GM21825 (cell line): ENCODE measurements at regions not wholly inside any gene's neighbourhood (a gene's known extent, or its start where the extent isn't known, plus 50 kb on each side); places are given as distances from the start of the nearest gene placed in this dataset.

ENCODE experiments used
- ATAC-seq: cut with Tn5 transposase; IDR thresholded peaks from one replicate; pipeline ENCODE4 v1.9.1; 2021; ENCODE audit warnings: mild to moderate bottlenecking, moderate library complexity; ENCODE audit not compliant: unreplicated experiment

DNA sequence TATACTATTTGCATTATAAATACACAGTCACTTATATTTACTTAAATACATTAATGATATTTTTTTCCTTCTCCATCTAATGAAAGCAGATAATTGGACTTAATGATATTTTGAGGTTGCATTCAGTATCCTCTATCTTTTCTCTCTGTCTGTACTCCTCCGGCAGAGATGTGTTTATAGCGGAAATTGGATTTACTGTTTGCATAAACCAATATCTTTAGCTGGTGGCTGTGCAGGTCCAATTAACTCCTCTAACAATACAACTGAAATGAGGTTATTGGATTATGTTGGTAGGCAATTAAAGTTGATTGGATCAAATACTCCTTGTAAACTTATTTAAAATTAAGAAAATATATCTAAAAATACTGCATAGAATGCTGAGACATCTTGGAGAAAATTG, 1044.2 kb upstream of the SORCS1 start:
- no peak for ATAC-seq

- ATAC-seq, result no peak
Measured at GRCh38 chr10:108208038-108208437, 1043.5 kb upstream of the SORCS1 start.

GRCh38 chr10:108204528-108205305, 1040.2 kb upstream of the SORCS1 start:
- ATAC-seq, result peak; percentile 74

DNA sequence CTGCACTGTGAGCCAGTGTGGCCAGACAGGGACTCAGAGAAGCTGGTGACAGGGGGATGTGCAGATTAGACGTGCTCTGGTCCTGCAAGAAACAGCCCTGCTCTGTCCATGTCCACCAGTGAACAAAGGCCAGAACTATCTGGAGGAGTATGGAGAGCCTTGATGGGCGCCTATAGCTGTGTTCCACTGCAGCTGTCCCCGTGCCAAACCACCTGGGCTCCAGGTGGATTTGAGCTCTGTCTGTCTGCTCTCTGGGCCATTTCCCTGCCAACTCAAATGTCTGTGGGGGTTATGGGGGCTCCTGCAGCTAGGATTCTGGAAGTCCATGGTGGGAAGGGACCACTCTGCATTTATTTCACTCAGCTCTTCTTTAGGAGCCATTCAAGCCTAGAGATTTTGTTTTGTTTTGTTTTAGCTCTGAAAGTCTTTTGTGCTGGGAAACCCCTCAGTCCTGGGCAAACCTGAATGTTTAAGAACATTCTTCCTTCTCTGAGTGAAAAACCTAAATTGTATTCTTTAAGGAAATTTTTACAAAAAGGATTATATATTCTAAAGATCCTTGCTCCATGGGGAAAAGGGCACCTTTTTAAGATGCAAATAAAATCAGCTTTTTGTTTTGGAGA, 1039.5 kb upstream of the SORCS1 start:
- ATAC-seq, result no peak

GRCh38 chr10:108187408-108188012, 1023.0 kb upstream of the SORCS1 start:
- no peak for ATAC-seq

DNA sequence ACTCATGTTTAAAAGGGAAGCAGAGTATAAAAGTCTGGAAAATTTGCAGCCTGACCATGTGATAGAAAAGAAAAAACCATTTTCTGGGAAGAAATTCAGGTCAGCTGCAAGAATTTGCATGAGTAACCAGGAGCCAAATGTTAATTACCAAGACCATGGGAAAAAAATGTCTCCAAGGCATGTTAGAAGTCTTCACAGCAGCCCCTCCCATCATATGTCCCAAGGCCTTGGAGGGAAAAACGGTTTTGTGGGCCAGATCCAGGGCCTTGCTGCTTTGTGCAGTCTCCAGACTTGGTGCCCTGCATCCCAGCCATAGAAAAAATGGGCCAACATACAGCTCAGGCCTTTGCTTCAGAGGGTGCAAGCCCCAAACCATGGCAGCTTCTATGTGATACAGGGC, 1019.6 kb upstream of the SORCS1 start:
- ATAC-seq, result no peak

DNA sequence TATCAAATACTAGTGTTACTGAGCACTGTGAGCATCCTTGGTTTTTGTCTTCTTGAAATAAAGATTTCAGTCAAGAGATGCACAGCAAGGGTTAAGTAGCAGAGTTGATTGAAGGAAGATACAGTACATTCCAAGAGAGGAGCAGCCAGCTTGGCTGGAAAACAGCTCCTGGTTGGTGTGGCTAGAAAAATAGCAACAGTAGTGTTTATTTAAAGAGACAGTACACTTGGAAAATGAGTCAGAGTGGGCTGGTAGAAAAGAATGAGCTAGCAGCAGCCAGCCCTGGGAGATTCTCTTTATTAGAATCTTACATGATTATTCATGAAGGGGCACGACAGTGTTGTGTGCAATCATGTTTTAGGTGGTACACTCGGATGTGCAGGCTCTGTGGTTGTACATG, 1016.4 kb upstream of the SORCS1 start:
- ATAC-seq, result no peak

- ATAC-seq, result no peak
Measured at GRCh38 chr10:108169846-108170245, 1005.3 kb upstream of the SORCS1 start.

- no peak for ATAC-seq
Measured at GRCh38 chr10:108167766-108168165, 1003.3 kb upstream of the SORCS1 start.

- ATAC-seq, result no peak
Measured at GRCh38 chr10:108166401-108166800, 1001.9 kb upstream of the SORCS1 start.

DNA sequence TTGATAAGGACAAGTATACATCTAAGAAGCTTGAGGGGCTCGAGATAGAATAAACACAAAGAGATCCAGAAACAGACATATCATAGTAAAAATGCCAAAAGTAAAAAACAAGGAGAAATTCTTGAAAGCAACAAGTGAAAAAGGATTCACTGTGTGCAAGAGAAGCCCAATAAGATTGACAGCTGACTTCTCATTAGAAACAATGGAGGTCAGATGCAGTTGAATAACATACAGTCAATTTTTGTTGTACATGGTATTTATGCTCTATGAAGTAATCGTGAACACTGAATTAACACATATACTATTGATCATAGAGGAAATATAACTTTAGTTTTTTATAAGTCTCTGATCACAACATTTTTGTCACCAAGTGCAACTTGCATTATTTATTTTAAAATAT, 982.8 kb upstream of the SORCS1 start:
- no peak for ATAC-seq

DNA sequence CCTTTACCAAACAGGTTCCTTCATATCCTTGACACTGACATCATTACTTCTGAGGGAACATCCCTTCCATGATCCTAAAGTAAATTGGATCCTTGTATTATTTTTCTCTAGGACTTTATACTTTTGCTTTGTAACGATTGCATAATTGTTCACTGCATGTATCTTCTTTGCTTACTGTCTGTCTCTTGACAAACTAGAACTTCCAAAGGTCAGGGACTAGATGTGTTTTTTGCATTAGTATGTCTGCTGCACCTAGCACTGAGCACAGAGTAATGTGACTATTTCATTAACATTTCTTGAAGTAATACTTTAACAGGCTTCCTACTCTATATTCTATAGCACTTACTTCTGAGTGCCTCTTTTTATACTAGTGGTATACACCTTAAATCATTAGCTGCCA, 976.6 kb upstream of the SORCS1 start:
- no peak for ATAC-seq

GRCh38 chr10:108132303-108132702, 967.8 kb upstream of the SORCS1 start:
- ATAC-seq, result no peak

GRCh38 chr10:108130575-108130974, 966.1 kb upstream of the SORCS1 start:
- ATAC-seq, result no peak

DNA sequence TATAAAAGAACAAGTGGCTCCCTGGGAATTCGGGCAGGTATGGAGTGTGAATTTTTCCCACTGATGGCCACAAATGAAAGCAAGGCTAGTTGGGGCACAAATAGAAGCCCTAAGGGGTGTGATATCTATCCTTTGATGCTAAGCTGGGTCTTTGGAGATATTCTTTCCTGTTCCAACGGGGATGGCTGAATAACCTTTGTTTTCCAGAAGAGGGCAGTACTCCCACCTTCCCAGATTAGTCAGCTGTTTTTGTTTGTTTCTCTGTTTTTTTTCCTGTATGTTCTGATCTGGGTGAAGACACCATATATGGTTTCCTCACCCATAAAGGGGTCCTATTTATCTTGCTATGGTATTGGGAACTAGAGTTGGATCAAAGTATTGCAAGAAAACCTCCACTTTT, 947.7 kb upstream of the SORCS1 start:
- no peak for ATAC-seq

DNA sequence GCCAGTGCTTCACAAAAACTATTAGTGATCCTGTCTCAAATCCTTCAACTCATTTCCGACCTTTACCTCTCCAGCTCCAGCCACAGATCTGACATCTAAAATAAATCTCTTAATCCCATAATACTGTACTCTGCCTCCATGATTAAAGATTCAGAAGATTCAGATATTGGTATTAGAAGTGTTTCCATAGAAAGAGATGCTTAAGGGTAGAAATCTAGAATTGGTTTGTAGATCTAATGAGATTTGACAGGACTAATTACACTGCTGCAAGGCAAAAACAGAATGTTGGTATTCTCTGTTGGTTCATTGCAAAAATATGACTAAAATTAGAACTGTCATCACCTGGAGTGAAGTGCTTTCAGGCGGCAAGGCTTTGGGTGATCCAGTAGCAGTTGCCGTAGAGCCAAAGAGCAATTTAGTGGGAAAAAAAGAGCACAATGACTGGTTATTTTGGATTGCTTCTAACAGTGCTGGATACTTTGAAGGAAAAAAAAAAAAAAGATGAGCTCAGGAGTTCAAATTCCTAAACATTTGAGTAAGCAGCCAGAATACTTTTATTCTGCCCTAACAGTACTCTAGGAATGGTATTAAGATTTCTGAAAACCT, 940.1 kb upstream of the SORCS1 start:
- no peak for ATAC-seq

- no peak for ATAC-seq
Measured at GRCh38 chr10:108097258-108097657, 932.8 kb upstream of the SORCS1 start.

GRCh38 chr10:108095932-108096925, 931.7 kb upstream of the SORCS1 start:
- ATAC-seq, result no peak

- ATAC-seq, result no peak
Measured at GRCh38 chr10:108090476-108091215, 926.1 kb upstream of the SORCS1 start.

GRCh38 chr10:108086502-108086901, 922.0 kb upstream of the SORCS1 start:
- ATAC-seq, result no peak
